ENCODE measurements at regions not wholly inside any gene's neighbourhood (a gene's known extent, or its start where the extent isn't known, plus 50 kb on each side); places are given as distances from the start of the nearest gene placed in this dataset.

GRCh38 chr11:31869986-31870385 lies 58.9 kb upstream of the PAX6 start:
- Histone ChIP-seq H3K27me3 (peaks cover 0 to 13% of the 10 kb centered on the region in 2 donors), H3K9me3 (no peaks in the 10 kb centered on the region), H3K36me3 (no peaks in the 10 kb centered on the region), H3K27ac (no peak overlapping the region), H3K4me3 (no peak overlapping the region), H3K4me1 (no peaks in the 10 kb centered on the region)
- intact Hi-C loops (cut with DNase I; ENCODE audit: low total_unique reads): no loop called here
- DNase-seq (ENCODE audit: low spot score in 2 of 2): no peak
- TF ChIP-seq POLR2AphosphoS5 (IDR thresholded peaks at IDR 0.05): no peak
- TF ChIP-seq, protein P1, sequence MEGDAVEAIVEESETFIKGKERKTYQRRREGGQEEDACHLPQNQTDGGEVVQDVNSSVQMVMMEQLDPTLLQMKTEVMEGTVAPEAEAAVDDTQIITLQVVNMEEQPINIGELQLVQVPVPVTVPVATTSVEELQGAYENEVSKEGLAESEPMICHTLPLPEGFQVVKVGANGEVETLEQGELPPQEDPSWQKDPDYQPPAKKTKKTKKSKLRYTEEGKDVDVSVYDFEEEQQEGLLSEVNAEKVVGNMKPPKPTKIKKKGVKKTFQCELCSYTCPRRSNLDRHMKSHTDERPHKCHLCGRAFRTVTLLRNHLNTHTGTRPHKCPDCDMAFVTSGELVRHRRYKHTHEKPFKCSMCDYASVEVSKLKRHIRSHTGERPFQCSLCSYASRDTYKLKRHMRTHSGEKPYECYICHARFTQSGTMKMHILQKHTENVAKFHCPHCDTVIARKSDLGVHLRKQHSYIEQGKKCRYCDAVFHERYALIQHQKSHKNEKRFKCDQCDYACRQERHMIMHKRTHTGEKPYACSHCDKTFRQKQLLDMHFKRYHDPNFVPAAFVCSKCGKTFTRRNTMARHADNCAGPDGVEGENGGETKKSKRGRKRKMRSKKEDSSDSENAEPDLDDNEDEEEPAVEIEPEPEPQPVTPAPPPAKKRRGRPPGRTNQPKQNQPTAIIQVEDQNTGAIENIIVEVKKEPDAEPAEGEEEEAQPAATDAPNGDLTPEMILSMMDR (IDR thresholded peaks at IDR 0.05): no peak
- TF ChIP-seq POLR2A (IDR thresholded peaks at IDR 0.05): no peak

DNA sequence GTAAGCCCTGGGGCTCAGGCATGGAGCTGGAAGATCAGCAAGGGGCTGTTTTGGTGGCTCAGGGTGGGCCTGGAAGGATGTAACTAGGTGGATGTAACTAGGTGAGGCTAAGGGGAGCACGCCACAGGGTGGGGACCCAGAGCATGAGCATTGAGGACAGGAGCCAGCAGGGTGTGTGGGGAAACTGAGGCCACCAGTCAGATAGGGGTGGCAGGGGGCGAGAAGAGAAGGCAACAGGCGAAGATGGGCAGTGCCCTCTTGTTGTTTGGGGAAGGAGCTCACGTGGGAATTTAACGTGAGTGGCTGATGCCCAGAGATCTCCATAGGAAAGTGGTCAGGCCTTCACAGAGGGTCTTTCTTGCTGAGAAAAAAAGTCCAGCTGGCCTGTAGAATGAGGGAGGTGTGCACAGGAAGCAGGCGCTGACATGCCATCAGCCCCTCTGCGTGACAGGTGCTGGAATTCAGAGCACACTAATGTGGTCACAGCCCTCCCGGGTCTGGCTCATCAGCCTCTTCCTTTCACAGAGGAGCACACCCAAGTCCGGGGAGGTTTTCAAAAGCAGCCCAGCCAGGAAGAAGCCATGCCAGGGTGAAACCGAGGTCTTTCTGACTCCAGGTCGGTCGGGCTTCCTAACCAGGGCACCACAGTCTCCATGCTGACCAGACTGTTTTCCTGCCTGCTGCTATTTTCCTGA lies 54.6 kb upstream of the PAX6 start:
- TF ChIP-seq, protein P1 (IDR thresholded peaks at IDR 0.05): no peak
- TF ChIP-seq POLR2A (IDR thresholded peaks at IDR 0.05): no peak
- TF ChIP-seq POLR2AphosphoS5 (IDR thresholded peaks at IDR 0.05): no peak
- H3K27me3 ChIP-seq: peaks cover 0 to 3% of the 10 kb centered on the region in 2 donors
- no peaks in the 10 kb centered on the region for H3K9me3 ChIP-seq
- H3K27ac ChIP-seq: no peak overlapping the region
- DNase-seq (ENCODE audit: low spot score in 2 of 2): no peak
- no peaks in the 10 kb centered on the region for H3K36me3 ChIP-seq
- no peak overlapping the region for H3K4me3 ChIP-seq
- intact Hi-C loops (cut with DNase I; ENCODE audit: low total_unique reads): no loop called here
- no peaks in the 10 kb centered on the region for H3K4me1 ChIP-seq

DNA sequence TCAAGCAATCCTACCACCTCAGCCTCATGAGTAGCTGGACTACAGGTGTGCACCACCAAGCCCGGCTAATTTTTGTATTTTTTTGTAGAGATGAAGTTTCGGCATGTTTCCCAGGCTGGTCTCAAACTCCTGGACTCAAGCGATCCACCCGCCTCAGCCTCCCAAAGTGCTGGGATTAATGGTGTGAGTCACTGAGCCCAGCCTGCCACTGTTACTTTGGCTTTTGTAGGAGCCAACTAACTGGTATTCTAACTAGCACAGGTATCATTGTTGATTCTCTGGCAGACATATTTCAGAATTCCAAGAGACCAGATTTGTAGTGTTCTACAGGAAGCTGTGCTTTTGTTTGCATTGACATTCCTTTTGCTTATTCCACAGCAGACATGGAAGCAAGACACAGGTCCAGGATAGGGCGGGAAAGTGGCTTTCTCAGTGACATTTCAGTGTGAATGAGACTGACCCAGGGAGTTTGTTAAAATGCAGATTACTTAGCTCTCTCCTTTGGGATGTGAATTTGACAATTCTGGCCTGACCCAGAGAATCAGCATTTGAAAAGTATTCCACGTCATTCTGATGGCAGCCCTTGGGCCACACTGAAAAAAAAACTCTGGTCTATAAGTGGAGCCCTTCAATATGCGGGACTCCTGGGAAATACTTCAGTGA lies 52.2 kb upstream of the PAX6 start:
- DNase-seq (ENCODE audit: low spot score in 2 of 2): no peak
- Histone ChIP-seq H3K27me3 (no peaks in the 10 kb centered on the region), H3K27ac (no peak overlapping the region), H3K9me3 (no peaks in the 10 kb centered on the region), H3K4me1 (no peaks in the 10 kb centered on the region), H3K4me3 (no peak overlapping the region), H3K36me3 (no peaks in the 10 kb centered on the region)
- no peak for TF ChIP-seq POLR2A (IDR thresholded peaks at IDR 0.05)
- TF ChIP-seq, protein P1 (IDR thresholded peaks at IDR 0.05): no peak
- no peak for TF ChIP-seq POLR2AphosphoS5 (IDR thresholded peaks at IDR 0.05)
- intact Hi-C loops (cut with DNase I; ENCODE audit: low total_unique reads): no loop called here

GRCh38 chr11:31861011-31861410 lies 49.9 kb upstream of the PAX6 start:
- intact Hi-C loops (cut with DNase I; ENCODE audit: low total_unique reads): no loop called here
- no peak for DNase-seq (ENCODE audit: low spot score in 2 of 2)
- Histone ChIP-seq H3K27ac (no peak overlapping the region), H3K36me3 (no peaks in the 10 kb centered on the region), H3K4me1 (no peaks in the 10 kb centered on the region), H3K27me3 (no peaks in the 10 kb centered on the region), H3K4me3 (no peak overlapping the region), H3K9me3 (no peaks in the 10 kb centered on the region)
- TF ChIP-seq POLR2AphosphoS5 (IDR thresholded peaks at IDR 0.05) (no peak), POLR2A (IDR thresholded peaks at IDR 0.05) (no peak)
- TF ChIP-seq, protein P1 (IDR thresholded peaks at IDR 0.05): no peak

Measured in breast epithelium (tissue), 4 donors.